ENCODE measurements at regions not wholly inside any gene's neighbourhood (a gene's known extent, or its start where the extent isn't known, plus 50 kb on each side); places are given as distances from the start of the nearest gene placed in this dataset.

DNA sequence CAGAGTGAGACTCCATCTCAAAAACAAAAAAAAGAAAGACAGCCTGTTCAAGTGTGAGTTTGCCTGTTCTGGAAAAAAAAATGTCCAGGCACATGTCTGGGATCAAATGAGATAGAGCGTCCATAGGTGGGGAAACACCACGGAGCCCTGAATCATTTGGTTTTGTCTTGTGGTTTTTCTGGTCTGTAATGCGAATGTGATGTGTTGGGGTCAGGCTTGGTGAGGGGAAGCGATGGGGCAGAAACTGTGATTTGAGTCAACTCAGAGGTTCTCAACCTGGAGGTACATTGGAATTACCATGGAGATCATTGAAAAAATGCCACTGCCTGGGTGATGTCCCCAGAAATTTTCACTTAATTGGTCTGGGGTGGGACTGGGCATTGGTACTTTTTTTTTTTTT, 183.9 kb upstream of the PWP1 start:
- TF ChIP-seq ZC3H10 (CRISPR knock-in tag; IDR thresholded peaks at IDR 0.05) = no peak
- no peak for TF ChIP-seq TCF4 (CRISPR knock-in tag; IDR thresholded peaks at IDR 0.05; ENCODE audit: borderline replicate concordance)
- no peak for TF ChIP-seq ZNF8 (CRISPR knock-in tag; IDR thresholded peaks at IDR 0.05)
- TF ChIP-seq SNAI2 (CRISPR knock-in tag; IDR thresholded peaks at IDR 0.05) = no peak
- no peak for TF ChIP-seq ISL1 (CRISPR knock-in tag; IDR thresholded peaks at IDR 0.05)
- no peak for TF ChIP-seq ESRRG (CRISPR knock-in tag; IDR thresholded peaks at IDR 0.05)
- ATAC-seq = no peak

DNA sequence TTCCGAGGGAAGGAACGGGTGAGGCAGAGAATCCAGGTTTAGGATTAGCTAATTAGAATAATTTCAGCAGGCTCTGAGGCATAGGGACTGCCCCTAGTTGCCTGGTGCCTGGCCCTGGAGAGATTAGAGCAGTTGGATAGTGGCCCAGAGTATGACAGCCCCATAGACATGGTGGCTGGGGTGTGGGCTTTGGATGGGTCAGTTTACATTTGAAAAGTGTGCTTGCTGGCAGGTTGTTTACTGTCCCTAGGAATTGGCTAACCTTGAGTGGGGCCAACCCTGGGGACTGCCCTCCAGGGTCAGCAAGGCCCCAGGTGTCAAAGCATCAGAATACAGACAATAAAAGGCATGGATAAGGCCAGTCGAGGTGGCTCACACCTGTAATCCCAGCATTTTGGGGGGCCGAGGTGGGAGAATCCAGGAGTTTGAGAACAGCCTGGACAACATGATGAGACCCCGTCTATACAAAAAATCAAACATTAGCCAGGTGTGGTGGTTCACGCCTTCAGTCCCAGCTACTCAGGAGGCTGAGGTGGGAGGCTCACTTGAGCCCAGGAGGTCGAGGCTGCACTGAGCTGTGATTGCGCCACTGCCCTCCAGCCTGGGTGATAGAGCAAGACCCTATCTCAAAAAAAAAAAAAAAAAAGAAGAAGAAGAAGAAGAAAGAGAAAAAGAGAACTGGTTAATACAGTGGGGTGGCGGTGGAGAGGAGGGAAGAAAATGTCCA, 182.3 kb upstream of the PWP1 start:
- no peak for ATAC-seq

DNA sequence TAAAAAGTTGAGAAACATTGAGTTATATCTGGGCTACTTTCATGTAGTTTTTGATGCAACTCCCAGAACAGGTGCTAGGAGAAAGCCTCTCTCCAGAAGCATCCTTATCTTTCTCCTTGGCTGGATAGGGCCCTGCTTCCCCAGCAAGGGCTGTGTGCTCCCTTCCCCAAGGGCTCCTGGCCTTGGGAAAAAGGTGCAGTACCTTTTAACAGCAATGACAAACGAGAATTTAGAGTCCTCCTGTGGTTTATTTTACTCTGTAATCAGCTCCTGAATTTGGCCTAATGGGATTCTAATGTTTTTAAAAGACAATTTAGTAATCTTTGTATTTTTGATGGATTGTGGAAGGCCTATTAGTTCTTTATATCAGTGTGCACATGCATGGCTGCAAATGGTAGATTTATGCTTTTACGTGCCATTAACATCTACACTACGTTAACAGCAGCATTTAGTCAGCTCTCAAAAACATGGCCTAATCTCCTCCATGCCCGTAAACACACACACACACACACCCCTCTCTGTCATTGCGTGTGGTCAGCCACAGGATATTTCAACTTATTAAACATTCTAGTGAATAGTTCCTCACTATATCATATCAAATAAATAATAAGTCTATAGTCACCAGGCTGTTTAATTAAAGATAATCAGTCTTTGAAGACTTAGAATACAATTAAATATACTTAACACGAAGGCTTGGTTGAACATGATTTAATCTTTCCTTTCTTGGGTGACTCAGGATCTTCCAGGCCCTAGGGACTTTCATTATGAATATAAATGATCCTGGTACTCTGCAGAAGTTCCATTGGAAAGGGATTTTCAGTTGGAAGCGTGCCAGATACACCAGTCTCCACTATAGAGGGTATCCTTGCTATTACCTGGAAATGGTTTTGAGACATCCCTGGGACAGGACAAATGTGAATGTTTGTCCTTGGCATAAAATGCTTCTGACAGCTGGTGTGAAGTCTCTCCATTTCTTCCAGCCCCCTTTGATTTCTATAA, 181.4 kb upstream of the PWP1 start:
- no peak for ATAC-seq
- TF ChIP-seq, protein P1, sequence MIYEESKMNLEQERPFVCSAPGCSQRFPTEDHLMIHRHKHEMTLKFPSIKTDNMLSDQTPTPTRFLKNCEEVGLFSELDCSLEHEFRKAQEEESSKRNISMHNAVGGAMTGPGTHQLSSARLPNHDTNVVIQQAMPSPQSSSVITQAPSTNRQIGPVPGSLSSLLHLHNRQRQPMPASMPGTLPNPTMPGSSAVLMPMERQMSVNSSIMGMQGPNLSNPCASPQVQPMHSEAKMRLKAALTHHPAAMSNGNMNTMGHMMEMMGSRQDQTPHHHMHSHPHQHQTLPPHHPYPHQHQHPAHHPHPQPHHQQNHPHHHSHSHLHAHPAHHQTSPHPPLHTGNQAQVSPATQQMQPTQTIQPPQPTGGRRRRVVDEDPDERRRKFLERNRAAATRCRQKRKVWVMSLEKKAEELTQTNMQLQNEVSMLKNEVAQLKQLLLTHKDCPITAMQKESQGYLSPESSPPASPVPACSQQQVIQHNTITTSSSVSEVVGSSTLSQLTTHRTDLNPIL (CRISPR knock-in tag; IDR thresholded peaks at IDR 0.05; ENCODE audit: low read depth) = no peak
- TF ChIP-seq ZNF565 (CRISPR knock-in tag; conservative IDR thresholded peaks at IDR 0.05; ENCODE audit: low read depth) = no peak
- TF ChIP-seq TCF4 (CRISPR knock-in tag; IDR thresholded peaks at IDR 0.05; ENCODE audit: borderline replicate concordance) = peak; percentile 17; the same call in 1 of the 2 replicates
- TF ChIP-seq GLIS3 (CRISPR knock-in tag; IDR thresholded peaks at IDR 0.05) = no peak

More for the DNA sequence above, 182.3 kb upstream of the PWP1 start:
- TF ChIP-seq ZNF70 (CRISPR knock-in tag; IDR thresholded peaks at IDR 0.05) (no peak), PPARA (CRISPR knock-in tag; IDR thresholded peaks at IDR 0.05; ENCODE audit: borderline replicate concordance) (no peak), SNAI2 (CRISPR knock-in tag; IDR thresholded peaks at IDR 0.05) (no peak), ISL1 (CRISPR knock-in tag; IDR thresholded peaks at IDR 0.05) (no peak), ZNF565 (CRISPR knock-in tag; conservative IDR thresholded peaks at IDR 0.05; ENCODE audit: low read depth) (no peak), GLIS3 (CRISPR knock-in tag; IDR thresholded peaks at IDR 0.05) (no peak), CSDC2 (CRISPR knock-in tag; IDR thresholded peaks at IDR 0.05) (no peak), ZFP3 (CRISPR knock-in tag; IDR thresholded peaks at IDR 0.05) (no peak), TOX (CRISPR knock-in tag; IDR thresholded peaks at IDR 0.05; ENCODE audit: borderline replicate concordance) (no peak), ARNTL (CRISPR knock-in tag; IDR thresholded peaks at IDR 0.05; ENCODE audit: borderline replicate concordance, low read depth) (no peak), TCF4 (CRISPR knock-in tag; IDR thresholded peaks at IDR 0.05; ENCODE audit: borderline replicate concordance) (no peak), OSR1 (CRISPR knock-in tag; IDR thresholded peaks at IDR 0.05) (no peak), ZC3H10 (CRISPR knock-in tag; IDR thresholded peaks at IDR 0.05) (no peak), RARB (CRISPR knock-in tag; IDR thresholded peaks at IDR 0.05) (no peak)
- TF ChIP-seq, protein P2, sequence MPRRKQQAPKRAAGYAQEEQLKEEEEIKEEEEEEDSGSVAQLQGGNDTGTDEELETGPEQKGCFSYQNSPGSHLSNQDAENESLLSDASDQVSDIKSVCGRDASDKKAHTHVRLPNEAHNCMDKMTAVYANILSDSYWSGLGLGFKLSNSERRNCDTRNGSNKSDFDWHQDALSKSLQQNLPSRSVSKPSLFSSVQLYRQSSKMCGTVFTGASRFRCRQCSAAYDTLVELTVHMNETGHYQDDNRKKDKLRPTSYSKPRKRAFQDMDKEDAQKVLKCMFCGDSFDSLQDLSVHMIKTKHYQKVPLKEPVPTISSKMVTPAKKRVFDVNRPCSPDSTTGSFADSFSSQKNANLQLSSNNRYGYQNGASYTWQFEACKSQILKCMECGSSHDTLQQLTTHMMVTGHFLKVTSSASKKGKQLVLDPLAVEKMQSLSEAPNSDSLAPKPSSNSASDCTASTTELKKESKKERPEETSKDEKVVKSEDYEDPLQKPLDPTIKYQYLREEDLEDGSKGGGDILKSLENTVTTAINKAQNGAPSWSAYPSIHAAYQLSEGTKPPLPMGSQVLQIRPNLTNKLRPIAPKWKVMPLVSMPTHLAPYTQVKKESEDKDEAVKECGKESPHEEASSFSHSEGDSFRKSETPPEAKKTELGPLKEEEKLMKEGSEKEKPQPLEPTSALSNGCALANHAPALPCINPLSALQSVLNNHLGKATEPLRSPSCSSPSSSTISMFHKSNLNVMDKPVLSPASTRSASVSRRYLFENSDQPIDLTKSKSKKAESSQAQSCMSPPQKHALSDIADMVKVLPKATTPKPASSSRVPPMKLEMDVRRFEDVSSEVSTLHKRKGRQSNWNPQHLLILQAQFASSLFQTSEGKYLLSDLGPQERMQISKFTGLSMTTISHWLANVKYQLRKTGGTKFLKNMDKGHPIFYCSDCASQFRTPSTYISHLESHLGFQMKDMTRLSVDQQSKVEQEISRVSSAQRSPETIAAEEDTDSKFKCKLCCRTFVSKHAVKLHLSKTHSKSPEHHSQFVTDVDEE (CRISPR knock-in tag; IDR thresholded peaks at IDR 0.05) = no peak
- TF ChIP-seq, protein P3, sequence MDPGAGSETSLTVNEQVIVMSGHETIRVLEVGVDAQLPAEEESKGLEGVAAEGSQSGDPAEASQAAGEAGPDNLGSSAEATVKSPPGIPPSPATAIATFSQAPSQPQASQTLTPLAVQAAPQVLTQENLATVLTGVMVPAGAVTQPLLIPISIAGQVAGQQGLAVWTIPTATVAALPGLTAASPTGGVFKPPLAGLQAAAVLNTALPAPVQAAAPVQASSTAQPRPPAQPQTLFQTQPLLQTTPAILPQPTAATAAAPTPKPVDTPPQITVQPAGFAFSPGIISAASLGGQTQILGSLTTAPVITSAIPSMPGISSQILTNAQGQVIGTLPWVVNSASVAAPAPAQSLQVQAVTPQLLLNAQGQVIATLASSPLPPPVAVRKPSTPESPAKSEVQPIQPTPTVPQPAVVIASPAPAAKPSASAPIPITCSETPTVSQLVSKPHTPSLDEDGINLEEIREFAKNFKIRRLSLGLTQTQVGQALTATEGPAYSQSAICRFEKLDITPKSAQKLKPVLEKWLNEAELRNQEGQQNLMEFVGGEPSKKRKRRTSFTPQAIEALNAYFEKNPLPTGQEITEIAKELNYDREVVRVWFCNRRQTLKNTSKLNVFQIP (CRISPR knock-in tag; IDR thresholded peaks at IDR 0.05; ENCODE audit: borderline replicate concordance, low read depth) = no peak
- TF ChIP-seq, protein P4, sequence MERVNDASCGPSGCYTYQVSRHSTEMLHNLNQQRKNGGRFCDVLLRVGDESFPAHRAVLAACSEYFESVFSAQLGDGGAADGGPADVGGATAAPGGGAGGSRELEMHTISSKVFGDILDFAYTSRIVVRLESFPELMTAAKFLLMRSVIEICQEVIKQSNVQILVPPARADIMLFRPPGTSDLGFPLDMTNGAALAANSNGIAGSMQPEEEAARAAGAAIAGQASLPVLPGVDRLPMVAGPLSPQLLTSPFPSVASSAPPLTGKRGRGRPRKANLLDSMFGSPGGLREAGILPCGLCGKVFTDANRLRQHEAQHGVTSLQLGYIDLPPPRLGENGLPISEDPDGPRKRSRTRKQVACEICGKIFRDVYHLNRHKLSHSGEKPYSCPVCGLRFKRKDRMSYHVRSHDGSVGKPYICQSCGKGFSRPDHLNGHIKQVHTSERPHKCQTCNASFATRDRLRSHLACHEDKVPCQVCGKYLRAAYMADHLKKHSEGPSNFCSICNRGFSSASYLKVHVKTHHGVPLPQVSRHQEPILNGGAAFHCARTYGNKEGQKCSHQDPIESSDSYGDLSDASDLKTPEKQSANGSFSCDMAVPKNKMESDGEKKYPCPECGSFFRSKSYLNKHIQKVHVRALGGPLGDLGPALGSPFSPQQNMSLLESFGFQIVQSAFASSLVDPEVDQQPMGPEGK (CRISPR knock-in tag; IDR thresholded peaks at IDR 0.05; ENCODE audit: borderline replicate concordance) = no peak
- TF ChIP-seq, protein P1 (CRISPR knock-in tag; IDR thresholded peaks at IDR 0.05; ENCODE audit: low read depth) = no peak
